Stimulated activated effector memory CD8-positive, alpha-beta T cell treated with anti-CD3 and anti-CD28 coated beads, Interleukin-12 subunit alpha, Interleukin-12 subunit beta, amount 100 ng/mL, for 72 hours (primary cell): ENCODE measurements at regions not wholly inside any gene's neighbourhood (a gene's known extent, or its start where the extent isn't known, plus 50 kb on each side); places are given as distances from the start of the nearest gene placed in this dataset.

Experiments used
- ATAC-seq: fragments of 150-1000 bp; cut with Tn5 transposase; 2 replicates; pipeline ENCODE4 v1.10.0; 2021
- DNase-seq, 2 donors: peaks; one replicate each; pipeline ENCODE4 v3.0.0; 2021 to 2022; ENCODE audit warnings: low spot score in 2 of 2
- H3K27ac Mint-ChIP-seq: one replicate; pipeline ENCODE4 v1.8.0; 2022; ENCODE audit warnings: mild to moderate bottlenecking, mixed read lengths
- H3K36me3 Mint-ChIP-seq: one replicate; pipeline ENCODE4 v1.8.0; 2022; ENCODE audit warnings: mild to moderate bottlenecking, mixed read lengths
- H3K4me1 Mint-ChIP-seq: one replicate; pipeline ENCODE4 v1.8.0; 2022; ENCODE audit warnings: mixed read lengths
- H3K4me3 Mint-ChIP-seq: one replicate; pipeline ENCODE4 v1.8.0; 2022; ENCODE audit warnings: mild to moderate bottlenecking, mixed read lengths
- H3K9me3 Mint-ChIP-seq: one replicate; pipeline ENCODE4 v1.8.0; 2022; ENCODE audit warnings: mixed read lengths

DNA sequence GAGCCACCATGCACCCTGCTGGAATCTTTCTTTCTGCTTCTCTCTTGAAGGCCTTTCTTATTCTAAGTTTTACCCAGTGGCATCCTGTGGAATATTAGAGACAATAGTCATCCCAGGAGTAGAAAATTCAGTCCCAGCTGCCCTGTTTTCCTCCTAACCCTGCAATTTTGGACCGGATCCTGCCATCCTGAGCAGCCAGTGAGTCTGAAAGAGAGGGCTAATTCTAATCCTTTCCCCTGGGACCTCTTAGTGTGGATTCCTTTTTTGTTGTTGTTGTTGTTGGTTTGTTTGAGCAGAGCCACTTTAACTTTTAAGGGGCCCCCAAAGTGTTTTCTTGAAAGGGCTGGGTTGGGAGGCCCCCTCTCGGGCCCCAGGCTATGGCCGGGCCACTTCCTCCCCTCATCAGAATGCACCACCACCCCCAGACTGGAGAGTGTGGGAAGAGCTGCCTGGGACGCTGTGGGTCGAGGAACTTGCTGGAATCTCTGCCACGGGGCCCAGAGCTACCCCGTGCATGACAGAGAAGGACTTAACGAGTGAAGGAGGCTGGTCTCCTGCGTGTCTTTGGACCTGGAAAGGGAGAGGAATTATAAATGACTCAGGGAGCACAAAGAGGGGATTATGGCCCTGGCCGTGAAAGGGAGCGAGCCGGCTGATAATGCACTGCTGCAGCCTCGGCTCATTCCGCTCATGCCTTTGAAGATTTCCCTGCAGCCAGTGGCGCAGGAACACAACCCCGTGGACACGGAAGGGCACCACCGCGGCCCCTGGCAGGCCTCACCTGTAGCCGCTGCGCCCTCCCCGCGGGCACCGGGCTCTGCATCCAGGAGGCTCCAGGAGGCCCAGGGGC lies 81.0 kb upstream of the AKT3 start:
- no peaks in the 10 kb centered on the region for H3K4me1 Mint-ChIP-seq
- DNase-seq: no peak
- no peak overlapping the region for H3K4me3 Mint-ChIP-seq
- no peak for ATAC-seq
- H3K36me3 Mint-ChIP-seq: no peaks in the 10 kb centered on the region
- no peaks in the 10 kb centered on the region for H3K9me3 Mint-ChIP-seq
- no peak overlapping the region for H3K27ac Mint-ChIP-seq

DNA sequence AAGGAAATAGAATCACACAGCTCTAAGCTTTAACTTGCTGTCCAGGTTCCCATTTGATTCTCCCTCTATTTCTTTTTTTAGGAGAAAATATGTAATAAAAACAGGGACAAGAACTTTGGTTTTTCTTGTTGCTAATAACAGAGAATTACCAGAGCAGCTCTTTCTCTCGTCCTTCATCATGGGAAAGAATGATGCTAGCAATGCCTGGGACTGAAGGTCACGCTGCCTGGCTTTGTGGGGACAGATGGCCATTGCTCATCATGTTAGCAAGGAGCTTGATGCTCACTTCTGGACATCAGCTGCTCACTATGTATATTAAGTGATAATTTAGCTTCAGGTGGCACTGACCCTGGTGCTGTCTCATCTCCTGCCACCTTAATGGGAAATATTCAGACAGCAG lies 77.3 kb upstream of the AKT3 start:
- H3K27ac Mint-ChIP-seq: no peak overlapping the region
- DNase-seq (no peak), ATAC-seq (no peak)
- no peaks in the 10 kb centered on the region for H3K9me3 Mint-ChIP-seq
- H3K4me3 Mint-ChIP-seq: no peak overlapping the region
- no peaks in the 10 kb centered on the region for H3K36me3 Mint-ChIP-seq
- no peaks in the 10 kb centered on the region for H3K4me1 Mint-ChIP-seq

DNA sequence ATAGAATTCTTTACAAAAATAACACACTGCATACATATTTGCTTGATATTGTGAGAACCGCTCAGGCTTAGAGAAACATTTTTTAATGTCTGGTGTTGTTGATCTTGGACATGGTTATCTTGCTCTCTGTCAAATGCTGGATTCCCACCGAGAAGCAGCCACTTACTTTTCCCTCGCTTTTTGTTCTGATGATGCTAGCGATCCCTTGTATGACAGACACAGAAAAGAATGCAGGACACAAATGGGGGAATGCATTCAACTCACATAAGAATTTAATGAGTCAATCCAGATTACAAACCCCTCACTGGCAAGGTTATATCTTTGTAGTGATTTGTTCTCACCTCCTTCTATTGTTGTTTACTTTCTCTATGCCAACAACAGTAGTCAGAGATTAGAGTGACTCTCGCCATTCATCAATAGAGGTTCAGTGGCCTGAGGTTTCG lies 76.8 kb upstream of the AKT3 start:
- H3K4me3 Mint-ChIP-seq: no peak overlapping the region
- no peaks in the 10 kb centered on the region for H3K36me3 Mint-ChIP-seq
- ATAC-seq (no peak), DNase-seq (no peak)
- H3K4me1 Mint-ChIP-seq: no peaks in the 10 kb centered on the region
- no peaks in the 10 kb centered on the region for H3K9me3 Mint-ChIP-seq
- H3K27ac Mint-ChIP-seq: no peak overlapping the region

DNA sequence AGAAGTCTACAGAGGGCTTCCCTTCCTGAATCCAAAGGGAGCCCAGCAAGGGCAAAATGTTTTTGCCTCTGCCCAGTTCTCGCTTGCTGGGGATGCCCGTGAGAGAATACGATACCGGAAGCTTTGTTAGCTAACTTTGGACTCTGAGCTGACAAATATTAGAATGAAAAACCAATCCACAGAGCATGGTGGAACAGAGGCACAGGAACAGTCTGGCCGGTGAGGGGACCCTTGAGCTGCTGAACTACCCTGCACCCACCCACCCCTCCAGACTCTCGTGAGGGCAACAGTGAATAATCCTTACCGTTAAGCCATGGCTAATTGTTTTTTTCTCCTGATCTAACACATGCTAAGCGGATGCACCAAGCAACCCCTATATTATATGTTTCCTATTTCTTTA lies 76.3 kb upstream of the AKT3 start:
- no peak overlapping the region for H3K4me3 Mint-ChIP-seq
- no peak for ATAC-seq
- no peaks in the 10 kb centered on the region for H3K4me1 Mint-ChIP-seq

DNA sequence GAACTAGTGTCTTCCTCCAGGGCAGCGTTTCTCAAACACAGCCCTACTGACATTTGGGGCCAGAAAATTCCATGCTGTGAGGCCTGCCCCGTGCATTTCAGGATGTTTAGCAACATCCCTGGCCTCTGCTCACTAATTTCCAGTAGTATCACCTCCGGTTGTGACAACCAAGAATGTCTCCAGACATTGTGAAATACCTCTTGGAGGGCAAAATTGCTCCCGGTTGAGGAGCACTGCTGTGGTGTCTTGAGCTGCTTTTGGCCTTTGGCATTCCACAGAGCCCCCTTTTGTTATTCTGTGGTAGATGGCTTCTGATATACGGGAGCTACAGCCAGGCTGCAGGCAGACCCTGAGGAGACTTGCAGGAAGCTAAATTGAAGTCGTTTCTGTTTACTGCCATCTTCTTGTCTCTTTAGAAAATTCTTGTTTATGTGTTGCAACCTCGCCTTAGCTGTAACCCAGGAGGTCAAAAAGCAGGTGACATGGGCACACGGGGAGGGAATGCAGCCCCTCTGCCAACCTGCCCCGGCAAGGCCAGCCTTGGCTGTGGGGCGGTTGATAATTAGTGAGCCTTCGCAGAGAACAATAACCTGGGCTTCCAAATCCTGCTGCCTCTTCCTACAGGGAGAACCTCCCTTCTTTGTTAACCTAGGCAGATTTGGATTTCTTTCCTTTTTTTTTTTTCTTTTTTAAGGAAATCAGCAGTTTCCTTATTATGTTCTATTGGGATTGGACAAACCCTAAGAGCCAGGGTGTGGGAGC lies 74.7 kb upstream of the AKT3 start:
- no peak overlapping the region for H3K27ac Mint-ChIP-seq
- DNase-seq: no peak

More for the DNA sequence above, 76.3 kb upstream of the AKT3 start:
- no peak for DNase-seq
- Mint-ChIP-seq H3K27ac (no peak overlapping the region), H3K36me3 (no peaks in the 10 kb centered on the region), H3K9me3 (no peaks in the 10 kb centered on the region)

DNA sequence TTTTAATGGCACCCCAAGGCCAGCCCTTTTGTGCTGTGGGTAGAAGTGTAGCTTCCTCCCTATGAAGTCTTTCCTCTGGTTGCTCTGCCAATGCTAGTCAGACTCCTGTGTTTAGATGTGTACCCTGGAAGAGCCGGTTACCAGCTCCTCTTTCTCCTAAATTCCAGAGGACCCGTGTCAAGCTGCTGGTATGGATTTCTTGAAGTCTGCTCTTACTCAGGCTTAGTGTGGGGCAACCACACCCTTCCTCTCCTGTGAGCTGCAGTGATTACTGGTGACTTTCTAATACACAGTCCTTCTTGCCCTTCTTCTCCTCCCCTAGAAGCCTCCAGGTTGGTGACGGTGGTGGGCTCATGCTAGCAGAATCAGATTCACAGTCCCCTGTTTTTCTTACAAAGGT lies 74.1 kb upstream of the AKT3 start:
- DNase-seq (no peak), ATAC-seq (no peak)
- Mint-ChIP-seq H3K9me3 (no peaks in the 10 kb centered on the region), H3K4me1 (no peaks in the 10 kb centered on the region), H3K4me3 (no peak overlapping the region), H3K27ac (no peak overlapping the region), H3K36me3 (no peaks in the 10 kb centered on the region)

More for the DNA sequence above, 74.7 kb upstream of the AKT3 start:
- ATAC-seq: no peak
- H3K4me3 Mint-ChIP-seq: no peak overlapping the region
- H3K9me3 Mint-ChIP-seq: no peaks in the 10 kb centered on the region
- no peaks in the 10 kb centered on the region for H3K36me3 Mint-ChIP-seq
- no peaks in the 10 kb centered on the region for H3K4me1 Mint-ChIP-seq

DNA sequence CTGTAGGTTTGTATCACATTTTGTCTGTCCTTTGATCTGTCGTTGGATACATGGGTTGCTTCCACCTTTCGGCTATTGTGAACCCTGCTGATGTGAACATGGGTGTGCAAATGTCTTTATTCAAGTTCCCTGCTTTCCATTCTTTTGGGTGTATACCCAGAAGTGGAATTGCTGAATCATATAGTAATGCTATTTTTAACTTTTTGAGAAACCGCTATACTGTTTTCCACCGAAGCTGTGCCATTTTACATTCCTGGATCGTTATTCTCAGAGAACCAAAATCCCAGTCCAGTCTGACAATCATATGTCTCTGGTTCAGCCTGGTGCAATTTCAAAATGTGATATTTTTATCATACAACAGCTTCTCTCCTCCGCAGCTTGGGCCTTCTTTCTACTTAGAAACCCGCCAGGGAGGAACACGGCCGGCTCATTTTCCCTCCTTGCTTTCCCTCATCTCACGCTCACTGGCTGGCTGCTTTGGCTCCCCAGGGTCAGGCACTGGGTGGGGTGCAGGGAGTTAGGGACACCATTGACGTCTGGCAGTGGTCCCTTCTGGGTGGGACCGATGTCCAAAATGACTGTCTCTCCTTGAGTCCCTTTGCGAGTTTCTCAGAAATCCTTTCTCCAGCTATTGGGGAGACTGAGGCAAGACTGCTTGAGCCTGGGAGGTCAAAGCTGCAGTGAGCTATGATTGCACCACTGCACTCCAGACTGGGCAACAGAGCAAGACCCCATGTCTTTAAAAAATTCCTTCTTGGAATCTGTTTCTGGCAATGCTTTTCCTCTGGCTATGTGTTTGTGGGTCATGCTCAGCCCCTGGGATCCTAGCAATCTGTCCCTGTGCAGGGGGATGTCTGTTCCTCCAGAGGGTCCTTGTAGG lies 73.5 kb upstream of the AKT3 start:
- no peak for DNase-seq
- H3K27ac Mint-ChIP-seq: no peak overlapping the region
- H3K9me3 Mint-ChIP-seq: no peaks in the 10 kb centered on the region
- no peaks in the 10 kb centered on the region for H3K36me3 Mint-ChIP-seq
- ATAC-seq: no peak
- H3K4me1 Mint-ChIP-seq: no peaks in the 10 kb centered on the region
- H3K4me3 Mint-ChIP-seq: no peak overlapping the region

DNA sequence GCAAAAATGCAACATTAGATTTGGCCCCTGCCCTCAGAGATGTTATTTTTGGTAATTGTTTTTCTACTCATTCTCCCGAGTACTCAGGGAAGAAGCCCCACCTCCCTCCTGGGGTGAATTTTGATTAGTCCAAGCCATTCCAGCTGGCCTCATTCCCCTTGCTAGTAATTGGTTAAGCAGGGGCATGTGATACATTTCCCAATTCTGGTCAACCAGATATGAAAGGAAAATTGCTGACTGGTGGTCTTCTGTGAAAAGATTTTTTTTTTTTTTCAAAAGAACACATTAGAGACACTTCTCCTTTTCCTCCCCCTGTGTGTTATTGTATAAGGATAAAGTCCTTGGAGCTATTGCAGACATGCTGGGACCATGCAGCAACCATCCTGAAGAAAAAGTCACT lies 71.1 kb upstream of the AKT3 start:
- Mint-ChIP-seq H3K4me1 (peaks cover 20% of the 10 kb centered on the region), H3K27ac (no peak overlapping the region), H3K4me3 (no peak overlapping the region), H3K36me3 (no peaks in the 10 kb centered on the region), H3K9me3 (no peaks in the 10 kb centered on the region)
- DNase-seq (no peak), ATAC-seq (no peak)

DNA sequence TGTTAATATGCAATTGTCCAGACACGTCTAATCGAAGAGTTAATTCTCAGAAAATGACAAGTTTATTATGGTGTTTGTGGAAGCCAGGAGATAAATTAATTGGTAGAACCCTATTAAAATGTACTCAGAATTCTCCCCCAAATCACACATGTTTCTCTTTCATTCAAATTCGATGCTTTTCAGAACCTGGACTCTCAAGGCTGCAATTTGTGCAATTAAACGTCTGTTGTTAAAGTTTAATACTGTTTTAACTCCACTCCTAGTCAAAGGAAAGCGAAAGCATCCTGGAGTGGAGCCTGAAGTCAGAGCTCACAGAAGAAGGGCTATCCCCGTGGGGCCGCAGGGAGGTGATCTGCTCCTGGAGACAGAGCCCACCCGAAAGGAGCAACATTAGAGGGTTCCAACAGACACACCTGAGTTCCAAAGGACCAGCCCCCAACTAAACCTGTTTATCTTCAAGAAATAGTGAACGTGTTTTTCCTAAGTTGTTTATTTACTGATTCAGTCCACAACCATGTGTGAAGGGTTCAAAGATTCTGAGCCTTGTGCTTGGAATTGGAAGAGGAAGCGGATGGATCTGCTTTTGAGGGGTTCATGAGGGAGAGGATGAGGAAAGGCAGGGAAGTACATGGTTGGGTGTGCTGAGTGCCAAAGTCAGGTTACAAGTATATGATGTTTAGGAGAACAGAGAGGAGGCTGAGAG lies 68.0 kb upstream of the AKT3 start:
- DNase-seq: no peak
- H3K27ac Mint-ChIP-seq: no peak overlapping the region
- H3K4me1 Mint-ChIP-seq: peaks cover 20% of the 10 kb centered on the region
- no peak for ATAC-seq
- H3K9me3 Mint-ChIP-seq: no peaks in the 10 kb centered on the region
- H3K36me3 Mint-ChIP-seq: no peaks in the 10 kb centered on the region
- peak overlapping the region; percentile 79 for H3K4me3 Mint-ChIP-seq

DNA sequence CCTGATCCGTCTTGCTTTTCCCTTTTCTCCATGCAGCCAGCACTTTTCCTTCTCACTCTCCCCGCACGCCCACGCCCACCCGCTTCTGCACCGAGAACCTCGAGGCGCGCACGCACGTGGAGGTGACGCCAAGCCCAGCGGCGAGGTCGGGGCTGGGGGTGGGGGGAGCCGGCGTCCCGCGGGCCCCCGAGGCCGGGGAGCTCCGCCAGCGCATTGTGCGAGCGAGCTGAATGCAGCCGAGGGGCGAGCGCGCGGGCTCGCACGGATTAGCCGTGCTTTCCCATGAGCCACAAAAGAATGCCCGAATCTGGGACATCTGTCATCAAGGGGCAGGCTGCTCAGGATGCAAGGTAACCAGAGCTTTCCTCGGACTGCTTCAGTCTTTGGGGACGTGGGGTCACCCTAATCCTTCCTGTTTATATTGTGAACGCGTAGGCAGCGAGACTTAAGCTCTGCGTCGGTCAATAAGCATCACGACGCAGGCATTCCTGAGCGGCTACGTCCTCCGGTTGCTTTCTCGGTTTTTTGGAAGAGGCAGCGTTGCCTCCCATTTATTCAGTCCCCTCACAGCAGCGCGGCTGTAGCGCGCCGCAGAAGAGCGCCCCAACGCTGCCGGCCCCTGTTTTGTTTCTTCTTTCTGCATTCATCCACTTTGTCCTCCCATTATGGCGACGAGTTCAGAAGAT lies 67.3 kb upstream of the AKT3 start:
- Mint-ChIP-seq H3K4me1 (peaks cover 20% of the 10 kb centered on the region), H3K27ac (no peak overlapping the region), H3K4me3 (peak overlapping the region; percentile 79), H3K36me3 (no peaks in the 10 kb centered on the region), H3K9me3 (no peaks in the 10 kb centered on the region)
- DNase-seq: peak in 1 of 2 donors; percentile 54
- ATAC-seq: peak; percentile 60

DNA sequence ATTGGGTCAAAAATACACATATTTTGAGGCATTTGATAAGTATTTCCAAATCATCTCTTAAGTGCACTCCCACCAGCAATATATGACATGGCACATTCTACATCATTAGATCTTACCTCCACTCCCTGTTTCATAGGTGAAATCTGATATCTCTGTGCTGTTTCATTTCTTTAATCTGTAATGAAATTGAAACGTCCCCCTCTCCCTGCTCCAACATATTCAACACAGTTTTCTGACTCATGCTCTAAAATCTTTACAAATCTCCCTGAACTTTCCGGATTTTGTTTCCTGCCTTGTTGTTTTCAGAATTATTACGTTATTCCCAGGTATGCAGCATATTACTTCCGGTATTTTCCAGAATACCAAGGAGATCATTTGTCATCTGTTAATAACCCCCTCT lies 66.1 kb upstream of the AKT3 start:
- Mint-ChIP-seq H3K27ac (no peak overlapping the region), H3K4me1 (peaks cover 20% of the 10 kb centered on the region), H3K4me3 (peak overlapping the region; percentile 79), H3K9me3 (no peaks in the 10 kb centered on the region), H3K36me3 (no peaks in the 10 kb centered on the region)
- DNase-seq (no peak), ATAC-seq (no peak)

DNA sequence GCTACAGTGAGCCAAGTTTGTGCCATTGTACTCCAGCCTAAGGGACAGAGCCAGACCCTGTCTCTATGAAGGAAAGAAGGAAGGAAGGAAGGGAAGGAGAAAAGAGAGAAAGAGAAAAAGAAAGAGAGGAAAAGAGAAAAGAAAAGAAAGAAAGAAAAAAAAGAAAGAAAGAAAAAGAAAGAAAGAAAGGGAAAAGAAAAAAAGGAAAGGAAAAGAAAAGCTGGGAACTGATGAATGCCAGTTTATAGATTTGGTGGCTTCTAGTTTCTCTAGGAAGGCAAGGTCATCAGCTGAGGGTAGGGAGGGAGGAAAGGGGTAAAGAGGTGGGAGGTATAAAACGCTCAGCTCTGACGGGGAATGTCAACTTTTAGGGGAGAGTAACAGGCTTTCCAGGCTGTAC lies 62.3 kb upstream of the AKT3 start:
- no peak for ATAC-seq
- peaks cover 8% of the 10 kb centered on the region for H3K4me1 Mint-ChIP-seq
- H3K36me3 Mint-ChIP-seq: no peaks in the 10 kb centered on the region
- no peaks in the 10 kb centered on the region for H3K9me3 Mint-ChIP-seq
- H3K27ac Mint-ChIP-seq: no peak overlapping the region
- no peak overlapping the region for H3K4me3 Mint-ChIP-seq
- DNase-seq: no peak

DNA sequence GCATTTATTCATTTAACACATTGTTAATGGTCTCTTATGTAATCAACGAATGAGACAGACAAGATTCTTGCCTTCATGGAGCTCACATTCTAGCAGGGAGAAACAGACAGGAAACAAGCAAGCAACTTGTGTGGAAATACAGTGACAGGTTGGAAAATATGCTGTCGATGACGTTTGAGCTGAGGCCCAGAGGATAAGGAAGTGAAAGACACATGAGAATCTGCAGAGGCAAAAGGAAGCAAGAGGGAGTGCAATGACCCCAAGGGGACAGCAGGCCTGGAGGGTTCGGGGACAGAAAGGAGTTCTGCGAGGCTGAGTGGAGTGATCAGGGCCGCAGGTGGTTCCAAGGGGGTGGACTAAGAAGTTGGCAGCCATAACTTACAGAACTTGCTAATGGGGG lies 60.6 kb upstream of the AKT3 start:
- H3K36me3 Mint-ChIP-seq: no peaks in the 10 kb centered on the region
- no peaks in the 10 kb centered on the region for H3K4me1 Mint-ChIP-seq
- ATAC-seq (no peak), DNase-seq (no peak)
- no peak overlapping the region for H3K4me3 Mint-ChIP-seq
- no peaks in the 10 kb centered on the region for H3K9me3 Mint-ChIP-seq
- no peak overlapping the region for H3K27ac Mint-ChIP-seq

DNA sequence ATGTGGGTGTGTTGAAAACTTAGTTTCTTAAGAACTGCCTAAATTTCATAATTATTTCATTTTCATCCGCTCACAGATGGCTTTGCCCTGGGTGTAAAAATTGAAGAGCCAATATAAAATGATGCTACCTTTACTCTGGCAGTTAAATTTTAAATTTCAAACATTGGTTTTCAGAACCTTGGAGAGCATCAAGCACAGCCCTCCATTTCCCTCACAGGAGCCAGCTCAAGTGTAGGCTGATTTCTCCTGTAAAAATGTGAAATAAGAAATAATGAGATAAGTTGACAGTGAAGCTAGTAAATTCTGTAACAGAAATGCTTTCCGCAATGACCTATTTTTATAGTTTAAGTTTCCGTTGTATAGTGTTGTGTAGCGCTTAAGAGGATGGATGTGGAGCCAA lies 53.9 kb upstream of the AKT3 start:
- Mint-ChIP-seq H3K4me3 (no peak overlapping the region), H3K36me3 (no peaks in the 10 kb centered on the region), H3K4me1 (no peaks in the 10 kb centered on the region), H3K9me3 (no peaks in the 10 kb centered on the region), H3K27ac (no peak overlapping the region)
- DNase-seq (no peak), ATAC-seq (no peak)
